NCI-H69 (cell line): ENCODE measurements at regions not wholly inside any gene's neighbourhood (a gene's known extent, or its start where the extent isn't known, plus 50 kb on each side); places are given as distances from the start of the nearest gene placed in this dataset.

Experiments used
- DNase-seq: peaks from one replicate; lab custom pipeline; 2025; lab: John Stamatoyannopoulos, UW

DNA sequence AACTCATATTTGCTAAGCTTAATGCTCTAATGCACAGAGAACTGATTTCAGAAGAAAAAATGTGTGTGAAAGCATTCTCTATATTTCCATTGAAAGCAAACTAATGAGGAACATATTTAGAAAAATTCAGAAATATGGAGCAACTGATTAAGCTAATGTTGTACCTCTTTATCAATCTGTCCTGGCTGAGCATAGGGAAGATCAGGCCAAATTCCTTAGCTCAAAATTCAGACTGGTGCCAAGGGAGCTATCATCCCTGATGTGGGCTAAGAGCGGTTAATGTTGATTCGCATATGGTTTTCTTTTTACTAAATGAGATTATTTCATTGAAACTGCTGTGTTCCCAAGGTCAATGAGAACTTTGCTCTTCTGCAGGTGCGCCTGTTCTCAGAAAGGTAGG lies 93.9 kb upstream of the HS3ST5 start:
- no peak for DNase-seq

DNA sequence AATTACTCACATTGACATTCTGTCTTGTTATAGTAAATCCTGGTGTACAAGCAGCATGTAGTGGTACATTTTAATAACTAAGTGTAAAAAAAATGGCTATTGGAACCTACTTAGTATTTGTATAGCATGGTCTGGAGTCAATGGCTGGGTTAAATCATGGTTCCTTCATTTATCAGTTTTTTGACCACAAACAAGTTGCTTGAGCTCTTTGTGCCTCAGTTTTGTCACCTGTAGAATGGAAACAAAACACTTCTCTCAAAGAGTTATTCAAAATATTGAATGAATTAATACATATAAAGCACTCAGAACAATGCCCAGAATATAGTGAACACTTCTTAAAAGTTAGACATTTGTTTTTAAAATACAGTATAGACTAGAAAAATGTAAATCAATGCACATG lies 93.2 kb upstream of the HS3ST5 start:
- DNase-seq, result no peak

DNA sequence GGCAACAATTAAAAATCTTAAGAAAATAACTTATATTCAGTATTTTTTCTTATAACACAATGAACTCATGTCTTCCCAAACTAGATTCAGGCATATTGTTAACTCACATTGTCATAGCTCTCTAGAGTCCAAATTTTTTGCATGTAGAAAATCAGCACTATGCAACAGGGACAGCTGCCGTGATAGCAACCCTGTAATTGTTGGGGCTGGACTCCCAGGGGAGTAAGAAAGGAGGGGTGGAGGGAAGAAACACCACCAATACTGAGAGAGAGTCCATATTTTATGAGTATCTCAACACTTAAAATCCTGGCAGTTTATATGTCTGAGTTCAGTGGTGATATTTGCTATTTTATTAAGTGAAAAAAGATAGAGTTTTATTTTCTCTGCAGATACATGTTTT lies 89.6 kb upstream of the HS3ST5 start:
- DNase-seq, result peak; percentile 78

DNA sequence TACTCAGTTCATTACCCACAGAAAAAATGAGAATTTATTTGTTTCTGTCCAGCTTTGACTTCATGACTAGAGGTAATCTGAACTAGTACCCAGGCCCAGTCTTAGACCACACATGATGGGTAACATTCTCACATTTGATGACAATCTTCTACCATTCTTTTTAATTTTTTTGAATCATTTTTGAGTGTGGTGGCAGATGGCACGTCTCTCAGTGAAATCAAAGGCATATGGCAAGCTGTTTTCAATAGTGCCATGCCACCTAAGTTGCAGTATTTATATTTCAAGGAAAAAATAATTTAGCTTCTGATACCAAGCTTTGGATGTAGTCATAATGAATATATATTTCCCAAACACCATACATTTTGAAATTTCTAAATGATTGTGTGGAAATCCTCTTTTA lies 88.8 kb upstream of the HS3ST5 start:
- no peak for DNase-seq

DNA sequence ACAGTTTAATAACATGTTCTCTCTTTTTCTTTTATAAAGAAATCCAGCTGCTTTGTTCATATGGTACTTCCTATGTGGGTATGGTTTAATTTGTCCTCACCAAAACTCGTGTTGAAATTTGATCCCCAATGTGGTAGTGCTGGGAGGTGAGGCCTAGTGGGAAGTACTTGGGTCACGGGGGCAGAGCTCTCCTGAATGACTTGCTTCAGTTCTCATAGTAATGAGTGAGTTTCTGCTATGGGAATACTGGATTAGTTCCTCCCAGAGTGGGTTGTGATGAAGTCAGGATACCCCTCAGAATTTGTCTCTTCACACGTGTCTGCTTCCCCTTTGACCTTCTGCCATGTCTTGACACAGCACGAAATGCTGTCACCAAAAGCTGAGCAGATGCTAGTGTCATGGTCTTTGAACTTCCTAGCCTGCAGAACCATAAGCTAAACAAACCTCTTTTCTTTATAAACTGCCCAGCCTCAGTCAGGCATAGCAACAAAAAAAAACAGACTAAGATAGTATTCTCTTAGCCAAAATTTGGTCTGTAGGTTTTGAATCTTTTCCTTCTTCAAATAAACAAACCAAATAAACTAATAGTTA lies 87.8 kb upstream of the HS3ST5 start:
- DNase-seq, result peak; percentile 51

DNA sequence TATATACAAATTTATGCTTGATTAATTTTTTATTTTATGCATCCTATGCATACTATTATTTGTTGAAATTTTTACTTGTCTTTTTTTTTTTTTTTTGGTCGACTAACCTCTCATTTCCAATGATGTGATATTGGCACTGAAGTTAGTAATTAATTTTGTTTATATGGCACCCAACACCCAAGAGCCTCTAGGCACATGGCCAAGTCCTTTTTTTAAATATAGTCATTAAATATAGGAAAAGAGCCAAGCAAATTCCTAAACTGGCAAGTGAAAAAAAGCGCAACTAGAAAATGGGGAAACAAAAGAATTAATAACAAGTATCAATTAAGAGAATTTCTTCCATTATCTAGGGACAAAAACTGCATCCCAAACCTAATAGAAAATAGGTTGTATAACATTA lies 85.5 kb upstream of the HS3ST5 start:
- DNase-seq, result peak; percentile 65

DNA sequence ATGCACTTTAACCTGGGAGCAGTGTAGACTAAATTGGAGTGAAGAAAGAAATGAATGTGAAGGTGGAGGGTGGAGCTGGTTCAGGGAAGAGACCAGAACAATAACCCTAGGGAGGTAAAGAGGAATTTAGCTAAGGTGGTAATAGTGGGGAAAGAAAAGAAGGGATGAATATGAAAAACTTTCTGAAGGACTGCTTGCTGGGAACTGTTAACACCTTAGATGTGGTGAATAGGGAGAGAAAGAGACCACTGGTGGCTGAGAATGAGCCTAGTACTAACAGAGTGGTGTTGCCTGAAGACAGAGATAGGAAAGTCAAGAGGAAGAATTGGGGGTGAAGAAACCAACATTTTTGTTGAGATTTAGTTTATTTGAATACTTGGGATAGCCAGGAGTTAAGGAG lies 78.4 kb upstream of the HS3ST5 start:
- DNase-seq, result no peak

DNA sequence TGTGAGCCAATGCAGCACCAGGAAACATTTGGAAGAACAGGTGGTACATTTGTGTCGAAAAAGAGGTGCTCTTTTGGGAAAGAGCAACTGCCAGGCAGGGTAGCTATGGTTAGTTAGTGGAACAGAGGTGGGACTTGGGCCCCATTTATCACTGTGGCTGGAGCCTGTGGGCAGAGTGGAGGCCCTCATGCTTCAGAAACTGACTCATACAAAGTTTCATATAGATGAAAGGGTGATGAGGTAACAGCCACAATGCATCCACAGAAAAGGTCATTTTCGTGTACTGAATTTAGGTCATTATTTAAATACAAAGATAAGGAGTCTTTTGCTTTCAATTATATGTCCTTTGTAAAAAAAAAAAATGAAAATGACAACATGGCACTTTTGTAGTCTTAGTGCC lies 76.4 kb upstream of the HS3ST5 start:
- peak; percentile 63 for DNase-seq

DNA sequence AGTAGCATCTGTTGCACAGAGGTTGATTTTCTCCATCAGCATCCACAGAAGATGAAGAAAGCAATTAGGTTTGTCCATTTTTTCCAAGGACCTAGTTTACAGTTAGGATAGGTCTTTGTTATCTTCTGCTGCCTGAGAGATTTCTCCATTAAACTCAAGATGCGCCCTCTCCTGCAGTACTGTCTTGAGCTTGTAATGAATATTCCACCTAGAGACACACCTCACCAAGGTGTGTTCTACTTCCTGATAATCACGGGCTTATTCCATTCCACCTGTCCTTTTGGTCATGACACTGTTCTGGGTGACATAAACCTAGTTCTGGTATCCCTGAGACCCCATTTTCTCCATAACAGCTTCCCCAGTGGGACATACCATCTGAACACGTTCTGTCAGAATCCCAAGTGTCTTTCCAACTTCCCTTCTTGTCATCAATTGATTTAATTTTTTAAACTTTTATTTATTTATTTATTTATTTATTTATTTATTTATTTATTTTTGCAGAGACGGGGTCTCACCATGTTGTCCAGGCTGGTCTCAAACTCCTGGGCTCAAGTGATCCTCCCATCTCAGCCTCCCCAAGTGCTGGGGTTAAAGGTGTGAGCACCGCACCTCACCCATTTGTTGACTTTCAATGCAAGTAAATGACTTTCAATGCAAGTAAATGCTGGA lies 75.6 kb upstream of the HS3ST5 start:
- no peak for DNase-seq

DNA sequence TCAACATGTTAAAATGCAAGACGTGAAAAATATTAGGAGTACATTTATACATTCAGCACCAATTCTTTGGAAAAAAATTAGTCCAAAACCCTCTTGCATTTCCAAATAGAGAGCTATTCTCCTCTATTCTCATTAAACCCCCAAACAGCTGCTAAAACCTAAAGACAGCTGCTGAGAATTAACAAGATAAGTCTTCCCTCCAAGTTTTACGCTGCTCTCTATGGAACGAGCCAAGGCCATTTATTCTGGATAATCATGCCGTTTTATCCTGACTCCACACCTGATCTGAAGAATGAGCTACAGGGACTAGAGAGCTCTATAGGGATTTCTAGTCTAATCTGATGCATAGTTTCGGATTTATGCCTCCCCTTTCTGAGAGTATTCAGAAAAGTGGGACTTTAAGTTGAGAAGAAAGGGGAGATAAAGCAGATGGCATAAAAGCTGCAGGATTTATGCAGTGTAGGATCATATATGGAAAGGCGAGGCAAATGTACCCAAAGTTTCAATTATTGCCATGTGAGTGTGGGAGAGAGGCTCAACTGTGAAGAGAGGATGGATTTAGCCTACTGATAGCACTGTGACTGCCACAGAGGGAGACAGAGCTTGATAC lies 64.7 kb upstream of the HS3ST5 start:
- no peak for DNase-seq

DNA sequence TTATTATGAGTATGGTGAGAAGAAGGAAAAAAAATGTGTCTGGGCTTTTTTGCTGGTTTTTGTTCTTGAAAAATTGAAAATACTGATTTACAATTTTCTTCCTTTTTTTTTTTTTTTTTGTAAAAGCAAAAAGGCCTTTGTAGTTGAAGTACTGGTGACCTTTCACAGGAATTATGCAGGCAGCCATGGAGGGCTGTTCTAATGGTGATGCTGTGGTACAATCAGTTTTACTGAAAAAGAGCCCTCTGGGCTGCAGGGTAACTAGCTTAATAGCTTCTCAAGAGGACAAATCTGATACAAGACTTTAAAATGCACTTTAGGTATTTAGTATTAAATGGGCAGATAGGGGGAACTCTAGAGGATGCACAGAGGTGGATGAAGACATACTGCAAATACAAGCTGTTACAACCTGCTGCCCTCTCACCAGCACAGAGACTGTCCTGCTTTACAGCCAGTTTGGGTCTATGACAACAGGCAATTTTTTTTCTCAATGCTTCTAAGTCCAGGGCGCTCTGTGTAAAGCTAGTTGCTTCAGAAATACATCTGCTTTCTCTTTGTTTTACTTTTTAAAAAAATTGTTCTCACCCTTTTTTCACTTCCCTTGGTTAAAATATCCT lies 61.6 kb upstream of the HS3ST5 start:
- DNase-seq, result no peak

DNA sequence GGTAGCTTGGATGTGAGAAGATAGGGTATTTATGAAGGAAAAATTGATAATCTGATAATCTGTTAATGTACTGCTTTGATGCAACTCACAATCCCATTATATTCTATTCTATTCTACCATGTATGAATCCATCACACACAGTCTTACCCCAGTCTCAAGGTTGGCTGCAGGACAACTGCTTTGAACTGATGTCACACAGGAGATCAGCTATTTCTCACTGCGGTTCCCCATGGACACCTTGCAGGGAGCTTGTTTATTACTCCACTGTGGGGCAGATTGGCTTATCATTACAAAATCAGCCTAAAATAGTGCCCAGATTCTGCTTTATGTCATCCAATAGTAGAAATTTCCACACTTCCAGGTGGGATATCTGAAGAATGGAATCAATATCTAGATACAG lies 61.0 kb upstream of the HS3ST5 start:
- DNase-seq, result no peak

DNA sequence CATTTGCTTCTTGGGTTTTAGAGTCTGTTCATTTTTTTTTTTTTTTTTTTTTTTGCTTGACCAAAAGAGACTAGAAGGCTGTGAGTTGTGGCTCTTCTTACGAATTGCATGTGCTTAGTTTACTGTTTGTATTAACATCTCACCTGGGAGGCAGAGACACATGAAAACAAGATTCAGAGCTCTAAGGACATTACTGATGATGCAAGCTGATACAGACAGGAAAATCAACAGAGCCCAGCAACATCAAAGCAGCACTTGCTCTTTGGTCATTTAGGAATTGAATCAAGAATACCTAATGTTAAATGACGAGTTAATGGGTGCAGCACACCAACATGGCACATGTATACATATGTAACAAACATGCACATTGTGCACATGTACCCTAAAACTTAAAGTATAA lies 55.7 kb upstream of the HS3ST5 start:
- no peak for DNase-seq
